GM12874 (cell line): ENCODE measurements at regions not wholly inside any gene's neighbourhood (a gene's known extent, or its start where the extent isn't known, plus 50 kb on each side); places are given as distances from the start of the nearest gene placed in this dataset.

Source experiments
- TF ChIP-seq, protein P1 (sequence below): IDR thresholded peaks from 2 replicates; pipeline ENCODE4 v1.5.1; 2011; ENCODE audit warnings: low read depth, mild to moderate bottlenecking, control low read depth, low read length, moderate library complexity; ENCODE audit not compliant: insufficient read depth

DNA sequence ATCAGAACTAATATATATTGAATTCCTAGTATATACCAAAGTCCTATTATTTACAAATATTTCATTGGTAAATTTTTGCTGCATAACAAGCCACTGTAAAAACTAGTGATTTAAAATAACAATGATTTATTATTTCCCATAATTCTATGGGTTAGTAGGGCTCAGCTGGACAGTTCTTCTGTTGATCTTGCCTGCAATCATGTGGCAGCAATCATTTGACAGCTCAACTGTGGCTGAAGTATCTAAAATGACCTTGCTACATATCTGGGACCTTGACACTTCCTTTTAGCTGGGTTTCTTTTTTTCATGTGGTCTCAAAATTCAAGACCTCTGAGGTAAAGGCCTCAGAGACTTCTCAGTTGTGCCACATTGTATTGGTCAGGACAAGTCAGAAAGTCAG lies 598.5 kb upstream of the PITX2 start:
- TF ChIP-seq, protein P1, sequence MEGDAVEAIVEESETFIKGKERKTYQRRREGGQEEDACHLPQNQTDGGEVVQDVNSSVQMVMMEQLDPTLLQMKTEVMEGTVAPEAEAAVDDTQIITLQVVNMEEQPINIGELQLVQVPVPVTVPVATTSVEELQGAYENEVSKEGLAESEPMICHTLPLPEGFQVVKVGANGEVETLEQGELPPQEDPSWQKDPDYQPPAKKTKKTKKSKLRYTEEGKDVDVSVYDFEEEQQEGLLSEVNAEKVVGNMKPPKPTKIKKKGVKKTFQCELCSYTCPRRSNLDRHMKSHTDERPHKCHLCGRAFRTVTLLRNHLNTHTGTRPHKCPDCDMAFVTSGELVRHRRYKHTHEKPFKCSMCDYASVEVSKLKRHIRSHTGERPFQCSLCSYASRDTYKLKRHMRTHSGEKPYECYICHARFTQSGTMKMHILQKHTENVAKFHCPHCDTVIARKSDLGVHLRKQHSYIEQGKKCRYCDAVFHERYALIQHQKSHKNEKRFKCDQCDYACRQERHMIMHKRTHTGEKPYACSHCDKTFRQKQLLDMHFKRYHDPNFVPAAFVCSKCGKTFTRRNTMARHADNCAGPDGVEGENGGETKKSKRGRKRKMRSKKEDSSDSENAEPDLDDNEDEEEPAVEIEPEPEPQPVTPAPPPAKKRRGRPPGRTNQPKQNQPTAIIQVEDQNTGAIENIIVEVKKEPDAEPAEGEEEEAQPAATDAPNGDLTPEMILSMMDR = no peak

- TF ChIP-seq, protein P1 = no peak
These were observed 605.5 kb upstream of the PITX2 start for GRCh38 chr4:111228396-111228795.

- TF ChIP-seq, protein P1 = no peak
These were observed 606.0 kb upstream of the PITX2 start for GRCh38 chr4:111228874-111229273.

- TF ChIP-seq, protein P1 = no peak
These were observed 607.4 kb upstream of the PITX2 start for GRCh38 chr4:111230265-111230664.

DNA sequence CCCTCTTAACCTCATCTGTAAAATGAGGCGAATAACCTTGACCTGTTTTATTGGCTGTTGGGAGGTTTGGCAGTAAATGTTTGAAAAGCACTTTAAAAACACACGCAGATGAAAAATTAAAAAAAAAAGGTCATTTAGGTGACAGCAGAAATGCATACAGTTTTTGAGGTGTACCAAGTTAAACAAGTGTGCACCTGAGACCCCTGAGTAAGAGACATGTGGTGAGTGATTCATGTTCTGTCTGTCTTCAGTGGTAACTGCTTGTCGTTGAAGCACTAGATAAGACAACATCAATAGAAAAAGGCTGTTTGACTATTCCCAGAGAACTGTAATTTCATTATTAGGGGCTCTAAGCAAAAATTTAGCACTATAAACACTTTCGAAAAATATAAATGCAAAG lies 608.4 kb upstream of the PITX2 start:
- TF ChIP-seq, protein P1 = no peak

DNA sequence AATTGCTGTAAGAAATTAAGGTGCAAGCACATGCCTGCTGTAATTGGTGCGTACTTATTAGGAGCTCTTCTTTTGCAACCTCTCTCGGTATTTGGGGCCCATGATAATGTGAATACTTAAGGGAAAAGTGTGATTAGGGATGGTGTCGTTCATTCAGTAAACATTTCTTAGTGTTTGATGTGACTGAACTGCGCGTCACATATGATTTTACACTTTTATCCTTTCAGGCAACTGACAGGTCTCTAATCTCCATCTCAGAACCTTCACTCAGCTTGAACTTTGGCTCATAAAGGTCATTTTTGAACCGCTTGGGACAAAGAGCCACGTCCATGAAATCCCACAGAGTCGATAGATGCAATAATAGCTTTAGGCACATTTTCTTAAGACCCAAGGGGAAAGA lies 612.1 kb upstream of the PITX2 start:
- TF ChIP-seq, protein P1 = no peak

DNA sequence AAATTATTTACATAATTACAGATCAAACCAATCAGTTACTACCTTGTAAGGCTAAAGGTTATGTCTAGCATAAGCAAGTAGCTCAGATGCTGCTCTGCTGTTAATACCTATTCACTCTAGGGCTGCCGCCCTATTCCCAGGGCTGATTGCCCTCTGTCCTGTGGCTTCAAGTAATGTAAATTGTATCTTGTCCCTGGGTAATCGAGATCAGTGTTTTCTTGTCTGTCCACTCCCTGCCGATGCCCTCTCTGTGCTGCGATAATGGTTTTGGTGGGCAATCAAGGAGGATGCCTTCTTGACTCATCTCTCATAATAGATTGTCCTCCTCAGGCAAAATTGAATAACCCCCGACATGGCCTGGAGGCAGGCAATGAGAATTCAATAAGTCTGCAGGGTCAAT lies 641.0 kb upstream of the PITX2 start:
- TF ChIP-seq, protein P1 = no peak

DNA sequence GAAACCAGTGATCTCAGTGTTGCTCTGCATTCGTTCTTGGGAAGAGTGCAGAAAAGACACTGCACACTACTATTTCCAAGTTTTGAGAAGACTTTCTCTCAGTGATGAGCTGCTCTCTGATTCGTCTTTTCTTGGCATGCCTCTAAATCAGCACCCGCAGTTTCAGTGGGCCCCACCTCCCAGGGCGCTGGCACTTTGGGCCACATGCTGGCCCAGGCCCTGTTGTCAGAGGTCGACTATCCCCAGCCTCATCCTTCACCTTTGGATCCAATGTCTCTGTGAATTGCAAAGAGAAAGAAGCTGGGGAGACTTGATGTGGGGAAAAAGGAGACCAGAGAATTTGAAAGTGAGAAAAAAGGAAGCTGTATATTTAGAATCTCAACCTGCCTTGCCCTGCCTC lies 644.1 kb upstream of the PITX2 start:
- TF ChIP-seq, protein P1 = no peak
